ENCODE measurements at regions not wholly inside any gene's neighbourhood (a gene's known extent, or its start where the extent isn't known, plus 50 kb on each side); places are given as distances from the start of the nearest gene placed in this dataset.
"Not testable (repeated sequence)": the region's sequence is repeated elsewhere in the genome, so short reads cannot be mapped to it uniquely, and the experiment has no call there.

GRCh38 chr19:28061111-28061510 lies 1151.8 kb downstream of the UQCRFS1 start:
- Histone ChIP-seq H3K4me2 (ENCODE audit: low read length) (no peak overlapping the region), H3K9me3 (replicated peaks; ENCODE audit: low read length) (peaks cover 23% of the 10 kb centered on the region), H3K9ac (ENCODE audit: low read depth, low read length) (no peak overlapping the region), H3K27me3 (ENCODE audit: control insufficient read depth, insufficient read depth, low read length) (no peaks in the 10 kb centered on the region), H3K36me3 (ENCODE audit: insufficient read depth, low read length) (no peaks in the 10 kb centered on the region), H3K4me3 (ENCODE audit: low read length) (no peak overlapping the region), H3K4me1 (ENCODE audit: control insufficient read depth, insufficient read depth, low read length) (no peaks in the 10 kb centered on the region)

DNA sequence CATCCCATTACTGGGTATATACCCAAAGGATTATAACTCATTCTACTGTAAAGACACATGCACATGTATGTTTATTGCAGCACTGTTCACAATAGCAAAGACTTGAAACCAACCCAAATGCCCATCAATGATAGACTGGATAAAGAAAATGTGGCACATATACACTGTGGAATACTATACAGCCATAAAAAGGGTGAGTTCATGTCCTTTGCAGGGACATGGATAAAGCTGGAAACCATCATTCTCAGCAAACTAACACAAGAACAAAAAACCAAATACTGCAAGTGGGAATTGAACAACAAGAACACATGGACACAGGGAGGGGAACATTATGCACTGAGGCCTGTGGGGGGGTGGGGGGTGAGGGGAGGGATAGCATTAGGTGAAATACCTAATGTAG lies 1155.9 kb downstream of the UQCRFS1 start:
- not testable (repeated sequence) for H3K9ac ChIP-seq (ENCODE audit: low read depth, low read length); H3K27me3 ChIP-seq (ENCODE audit: control insufficient read depth, insufficient read depth, low read length); H3K4me3 ChIP-seq (ENCODE audit: low read length); H3K4me1 ChIP-seq (ENCODE audit: control insufficient read depth, insufficient read depth, low read length); H3K36me3 ChIP-seq (ENCODE audit: insufficient read depth, low read length); H3K4me2 ChIP-seq (ENCODE audit: low read length)
- H3K9me3 ChIP-seq (replicated peaks; ENCODE audit: low read length) = peaks cover 22% of the 10 kb centered on the region

DNA sequence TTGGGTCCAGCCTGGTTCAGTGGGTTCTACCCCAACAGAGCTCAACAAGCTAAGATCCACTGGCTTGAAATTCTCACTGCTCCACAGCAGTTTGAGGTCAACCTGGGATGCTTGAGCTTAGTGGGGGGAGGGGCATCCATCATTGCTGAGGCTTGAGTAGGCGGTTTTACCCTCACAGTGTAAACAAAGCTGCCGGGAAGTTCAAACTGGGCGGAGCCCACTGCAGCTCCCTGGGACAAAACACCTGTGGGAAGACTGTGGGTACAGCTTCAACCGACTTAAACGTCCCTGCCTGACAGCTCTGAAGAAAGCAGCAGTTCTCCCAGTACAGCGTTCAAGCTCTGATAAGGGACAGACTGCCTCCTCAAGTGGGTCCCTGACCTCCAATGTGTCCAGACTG lies 1161.9 kb downstream of the UQCRFS1 start:
- Histone ChIP-seq H3K36me3 (ENCODE audit: insufficient read depth, low read length) (no peaks in the 10 kb centered on the region), H3K4me1 (ENCODE audit: control insufficient read depth, insufficient read depth, low read length) (no peaks in the 10 kb centered on the region), H3K9me3 (replicated peaks; ENCODE audit: low read length) (peaks cover 12% of the 10 kb centered on the region), H3K4me3 (ENCODE audit: low read length) (no peak overlapping the region), H3K27me3 (ENCODE audit: control insufficient read depth, insufficient read depth, low read length) (no peaks in the 10 kb centered on the region), H3K4me2 (ENCODE audit: low read length) (no peak overlapping the region), H3K9ac (ENCODE audit: low read depth, low read length) (no peak overlapping the region)

DNA sequence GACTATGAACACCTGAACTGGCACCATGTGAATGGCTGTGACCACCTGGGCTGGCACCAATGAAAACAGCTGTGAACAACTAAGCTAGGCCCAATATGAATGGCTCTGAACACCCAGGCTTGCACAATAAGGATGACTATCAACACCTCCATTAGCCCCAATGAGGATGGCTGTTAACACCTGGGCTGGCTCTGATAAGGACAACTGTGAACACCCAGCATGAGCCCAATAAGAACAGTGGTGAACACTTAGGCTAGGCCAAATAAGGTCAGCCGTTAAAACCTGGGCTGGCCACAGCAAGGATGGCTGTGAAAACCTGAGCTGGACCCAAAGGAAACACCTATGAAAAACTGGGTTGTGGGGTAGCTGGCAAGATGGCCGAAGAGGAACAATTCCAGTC lies 1163.1 kb downstream of the UQCRFS1 start:
- Histone ChIP-seq H3K9me3 (replicated peaks; ENCODE audit: low read length) (peaks cover 12% of the 10 kb centered on the region), H3K4me2 (ENCODE audit: low read length) (no peak overlapping the region), H3K27me3 (ENCODE audit: control insufficient read depth, insufficient read depth, low read length) (no peaks in the 10 kb centered on the region), H3K36me3 (ENCODE audit: insufficient read depth, low read length) (no peaks in the 10 kb centered on the region), H3K4me1 (ENCODE audit: control insufficient read depth, insufficient read depth, low read length) (no peaks in the 10 kb centered on the region), H3K4me3 (ENCODE audit: low read length) (no peak overlapping the region), H3K9ac (ENCODE audit: low read depth, low read length) (no peak overlapping the region)

- no peak overlapping the region for H3K4me3 ChIP-seq (ENCODE audit: low read length)
- H3K9ac ChIP-seq (ENCODE audit: low read depth, low read length) = no peak overlapping the region
- no peaks in the 10 kb centered on the region for H3K36me3 ChIP-seq (ENCODE audit: insufficient read depth, low read length)
- no peaks in the 10 kb centered on the region for H3K27me3 ChIP-seq (ENCODE audit: control insufficient read depth, insufficient read depth, low read length)
- no peaks in the 10 kb centered on the region for H3K4me1 ChIP-seq (ENCODE audit: control insufficient read depth, insufficient read depth, low read length)
- H3K9me3 ChIP-seq (replicated peaks; ENCODE audit: low read length) = peaks cover 12% of the 10 kb centered on the region
- no peak overlapping the region for H3K4me2 ChIP-seq (ENCODE audit: low read length)
These were observed 1166.0 kb downstream of the UQCRFS1 start for GRCh38 chr19:28046932-28047331.

DNA sequence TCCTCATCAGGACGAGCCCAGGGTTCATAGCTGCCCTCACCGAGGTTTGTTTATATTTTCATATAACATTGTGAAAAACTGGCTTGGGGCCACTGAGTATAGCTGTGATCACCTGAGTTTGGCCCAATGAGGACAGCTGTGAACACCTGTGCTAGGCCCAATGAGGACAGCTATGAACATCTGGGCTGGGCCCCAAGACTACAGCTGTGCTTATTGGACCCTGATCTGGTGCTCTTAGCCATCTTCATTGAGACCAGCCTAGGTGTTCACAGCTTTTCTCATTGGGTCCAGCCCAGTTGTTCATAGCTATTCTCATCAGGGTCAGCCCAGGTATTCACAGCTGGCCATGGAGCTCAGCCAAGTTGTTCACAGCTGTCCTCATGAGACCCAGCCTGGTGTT lies 1167.3 kb downstream of the UQCRFS1 start:
- Histone ChIP-seq H3K27me3 (ENCODE audit: control insufficient read depth, insufficient read depth, low read length) (no peaks in the 10 kb centered on the region), H3K9ac (ENCODE audit: low read depth, low read length) (no peak overlapping the region), H3K4me1 (ENCODE audit: control insufficient read depth, insufficient read depth, low read length) (no peaks in the 10 kb centered on the region), H3K4me3 (ENCODE audit: low read length) (no peak overlapping the region), H3K9me3 (replicated peaks; ENCODE audit: low read length) (peaks cover 12% of the 10 kb centered on the region), H3K4me2 (ENCODE audit: low read length) (no peak overlapping the region), H3K36me3 (ENCODE audit: insufficient read depth, low read length) (no peaks in the 10 kb centered on the region)

GRCh38 chr19:28044477-28044876 lies 1168.5 kb downstream of the UQCRFS1 start:
- no peaks in the 10 kb centered on the region for H3K27me3 ChIP-seq (ENCODE audit: control insufficient read depth, insufficient read depth, low read length)
- peaks cover 12% of the 10 kb centered on the region for H3K9me3 ChIP-seq (replicated peaks; ENCODE audit: low read length)
- H3K4me2 ChIP-seq (ENCODE audit: low read length) = no peak overlapping the region

DNA sequence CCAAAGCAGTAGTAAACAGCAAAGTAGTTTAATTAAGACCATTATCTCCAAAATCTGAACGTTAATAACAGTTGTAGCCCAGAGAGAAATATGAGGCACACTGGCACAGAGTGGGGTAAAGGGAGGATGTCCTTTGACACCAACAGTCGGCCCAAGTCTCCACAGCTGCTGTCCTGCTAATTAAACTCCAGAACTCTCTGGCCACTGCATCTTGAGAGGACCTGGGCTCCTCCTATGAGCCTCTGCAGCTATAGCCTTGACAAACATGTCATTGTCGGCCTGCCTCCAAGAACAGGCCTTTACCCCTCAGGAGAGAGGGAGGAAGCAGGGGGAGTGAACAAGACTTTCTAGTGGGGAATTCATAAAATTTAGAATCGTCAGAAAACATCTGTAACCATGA lies 1170.4 kb downstream of the UQCRFS1 start:
- Histone ChIP-seq H3K27me3 (ENCODE audit: control insufficient read depth, insufficient read depth, low read length) (no peaks in the 10 kb centered on the region), H3K4me1 (ENCODE audit: control insufficient read depth, insufficient read depth, low read length) (no peaks in the 10 kb centered on the region), H3K9ac (ENCODE audit: low read depth, low read length) (no peak overlapping the region), H3K4me2 (ENCODE audit: low read length) (no peak overlapping the region), H3K4me3 (ENCODE audit: low read length) (no peak overlapping the region), H3K36me3 (ENCODE audit: insufficient read depth, low read length) (no peaks in the 10 kb centered on the region), H3K9me3 (replicated peaks; ENCODE audit: low read length) (peaks cover 8% of the 10 kb centered on the region)

More at GRCh38 chr19:28044477-28044876, 1168.5 kb downstream of the UQCRFS1 start:
- H3K4me3 ChIP-seq (ENCODE audit: low read length) = no peak overlapping the region
- no peak overlapping the region for H3K9ac ChIP-seq (ENCODE audit: low read depth, low read length)
- H3K4me1 ChIP-seq (ENCODE audit: control insufficient read depth, insufficient read depth, low read length) = no peaks in the 10 kb centered on the region
- no peaks in the 10 kb centered on the region for H3K36me3 ChIP-seq (ENCODE audit: insufficient read depth, low read length)

DNA sequence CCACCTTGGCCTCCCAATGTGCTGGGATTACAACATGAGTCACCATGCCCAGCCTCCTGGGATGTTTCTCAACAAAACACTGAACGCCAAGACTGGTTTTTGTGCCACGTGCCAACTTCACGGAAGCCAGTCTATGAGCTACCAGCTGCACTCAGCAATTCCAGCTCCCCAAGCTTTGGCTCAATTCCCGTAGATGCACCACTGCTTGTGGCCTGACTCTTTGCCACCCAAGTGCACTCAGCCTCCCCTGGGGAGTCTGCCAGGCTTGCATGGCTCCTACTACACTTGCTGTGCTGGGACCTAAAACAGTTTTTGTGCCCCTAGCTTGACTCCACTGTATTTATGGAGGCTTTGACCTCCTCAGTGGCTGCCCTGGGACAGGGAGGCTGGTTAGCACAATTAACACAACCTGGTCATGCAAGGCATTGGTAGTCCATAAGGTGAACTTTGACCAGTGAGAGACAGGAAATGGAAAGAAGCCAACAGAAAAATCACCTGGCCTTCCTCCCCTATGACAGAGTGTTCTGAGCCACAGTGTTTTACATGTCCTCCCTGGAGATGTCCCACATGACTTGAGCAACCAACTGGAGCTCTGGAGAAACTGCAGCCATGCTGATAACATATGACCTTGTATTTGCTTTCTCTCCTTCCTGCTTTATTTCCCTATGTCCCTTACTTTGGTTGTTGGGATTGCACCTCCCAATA lies 1173.1 kb downstream of the UQCRFS1 start:
- Histone ChIP-seq H3K9me3 (replicated peaks; ENCODE audit: low read length) (no peaks in the 10 kb centered on the region), H3K27me3 (ENCODE audit: control insufficient read depth, insufficient read depth, low read length) (no peaks in the 10 kb centered on the region), H3K36me3 (ENCODE audit: insufficient read depth, low read length) (no peaks in the 10 kb centered on the region), H3K4me3 (ENCODE audit: low read length) (no peak overlapping the region), H3K9ac (ENCODE audit: low read depth, low read length) (no peak overlapping the region), H3K4me1 (ENCODE audit: control insufficient read depth, insufficient read depth, low read length) (no peaks in the 10 kb centered on the region), H3K4me2 (ENCODE audit: low read length) (no peak overlapping the region)

DNA sequence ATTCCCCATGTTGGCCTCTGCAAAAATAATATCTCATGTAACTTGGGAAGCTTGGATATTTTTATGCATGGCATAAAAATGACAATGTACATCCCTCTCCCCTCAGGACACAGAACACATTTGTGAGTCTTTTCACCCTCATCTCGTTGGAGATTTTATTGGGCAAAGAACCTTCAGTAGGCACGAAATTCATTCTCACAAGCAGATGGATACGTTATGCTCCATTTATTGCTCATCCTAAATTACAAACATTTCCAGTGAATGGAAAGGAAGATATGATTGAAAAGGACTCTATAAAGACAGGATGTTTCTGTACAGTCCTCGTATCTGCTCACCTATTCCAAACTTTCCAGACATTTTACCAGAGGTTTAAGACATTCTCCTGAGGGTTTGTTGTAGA lies 1175.8 kb downstream of the UQCRFS1 start:
- Histone ChIP-seq H3K9me3 (replicated peaks; ENCODE audit: low read length) (no peaks in the 10 kb centered on the region), H3K9ac (ENCODE audit: low read depth, low read length) (no peak overlapping the region), H3K4me1 (ENCODE audit: control insufficient read depth, insufficient read depth, low read length) (no peaks in the 10 kb centered on the region), H3K36me3 (ENCODE audit: insufficient read depth, low read length) (no peaks in the 10 kb centered on the region), H3K27me3 (ENCODE audit: control insufficient read depth, insufficient read depth, low read length) (no peaks in the 10 kb centered on the region), H3K4me2 (ENCODE audit: low read length) (no peak overlapping the region), H3K4me3 (ENCODE audit: low read length) (no peak overlapping the region)

DNA sequence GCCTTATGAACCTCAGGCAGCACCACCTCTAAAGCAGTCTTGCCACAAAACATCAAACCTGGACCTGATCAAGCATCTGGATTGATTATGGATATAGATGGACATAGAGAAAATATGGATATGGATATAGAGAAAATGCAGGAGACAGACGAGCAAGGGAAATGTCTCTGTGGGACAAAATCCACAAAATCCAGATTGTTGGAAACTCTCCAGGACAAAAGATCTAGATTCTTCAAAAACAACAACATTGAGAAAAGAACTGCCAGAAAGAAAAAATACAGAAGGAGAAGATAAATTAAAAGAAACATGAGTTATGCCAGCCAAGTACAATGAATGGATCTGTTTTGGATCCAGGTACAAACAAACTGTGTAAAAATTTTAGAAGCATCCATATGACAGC lies 1176.5 kb downstream of the UQCRFS1 start:
- H3K4me2 ChIP-seq (ENCODE audit: low read length) = no peak overlapping the region
- no peak overlapping the region for H3K9ac ChIP-seq (ENCODE audit: low read depth, low read length)
- no peaks in the 10 kb centered on the region for H3K27me3 ChIP-seq (ENCODE audit: control insufficient read depth, insufficient read depth, low read length)

DNA sequence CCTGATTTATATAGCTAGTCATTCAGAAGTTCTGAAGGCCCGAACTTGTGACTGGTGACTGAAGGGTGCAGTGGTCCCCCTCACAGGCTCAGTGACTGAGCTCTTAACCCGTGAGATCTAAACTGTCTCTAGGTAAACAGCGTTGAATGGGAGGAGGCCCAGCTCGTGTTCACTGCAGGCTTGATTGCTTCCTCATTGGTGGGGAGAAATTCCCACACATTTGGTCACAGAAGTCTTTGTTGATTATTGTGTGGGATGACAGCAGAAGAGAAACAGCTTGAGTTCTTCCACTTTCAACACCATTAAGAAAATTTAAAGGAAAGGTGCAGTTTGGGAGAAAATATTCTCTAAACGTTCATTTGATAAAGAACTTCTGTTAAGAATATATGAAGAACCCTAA lies 1178.0 kb downstream of the UQCRFS1 start:
- Histone ChIP-seq H3K36me3 (ENCODE audit: insufficient read depth, low read length) (no peaks in the 10 kb centered on the region), H3K9ac (ENCODE audit: low read depth, low read length) (no peak overlapping the region), H3K4me3 (ENCODE audit: low read length) (no peak overlapping the region), H3K27me3 (ENCODE audit: control insufficient read depth, insufficient read depth, low read length) (no peaks in the 10 kb centered on the region), H3K4me1 (ENCODE audit: control insufficient read depth, insufficient read depth, low read length) (no peaks in the 10 kb centered on the region), H3K9me3 (replicated peaks; ENCODE audit: low read length) (no peaks in the 10 kb centered on the region), H3K4me2 (ENCODE audit: low read length) (no peak overlapping the region)

More for the DNA sequence above, 1176.5 kb downstream of the UQCRFS1 start:
- no peaks in the 10 kb centered on the region for H3K4me1 ChIP-seq (ENCODE audit: control insufficient read depth, insufficient read depth, low read length)
- H3K9me3 ChIP-seq (replicated peaks; ENCODE audit: low read length) = no peaks in the 10 kb centered on the region
- no peaks in the 10 kb centered on the region for H3K36me3 ChIP-seq (ENCODE audit: insufficient read depth, low read length)
- no peak overlapping the region for H3K4me3 ChIP-seq (ENCODE audit: low read length)
